GM12878 (cell line): ENCODE measurements at regions not wholly inside any gene's neighbourhood (a gene's known extent, or its start where the extent isn't known, plus 50 kb on each side); places are given as distances from the start of the nearest gene placed in this dataset.

Experiments used
- BMI1 ChIP-seq: fragments of 450-650 bp; IDR thresholded peaks from 2 replicates; pipeline ENCODE4 v1.6.1; 2016; ENCODE audit warnings: mild to moderate bottlenecking, moderate library complexity, borderline replicate concordance
- NFXL1 ChIP-seq: fragments of 450-650 bp; IDR thresholded peaks from 2 replicates; pipeline ENCODE4 v1.6.1; 2017; ENCODE audit warnings: antibody characterized with exemption, mild to moderate bottlenecking, borderline replicate concordance
- NR2C1 ChIP-seq: fragments of 450-650 bp; IDR thresholded peaks from 2 replicates; pipeline ENCODE4 v1.6.1; 2017; ENCODE audit warnings: antibody characterized with exemption, mild to moderate bottlenecking, moderate library complexity
- NR2F1 ChIP-seq: fragments of 450-650 bp; conservative IDR thresholded peaks from 2 replicates; pipeline ENCODE4 v1.6.1; 2017; ENCODE audit warnings: mild to moderate bottlenecking
- PML ChIP-seq: IDR thresholded peaks from 2 replicates; pipeline ENCODE4 v1.6.1; 2012; ENCODE audit warnings: low read length, inconsistent platforms
- PRDM15 ChIP-seq: fragments of 450-650 bp; formaldehyde crosslinking; IDR thresholded peaks from 2 replicates; pipeline ENCODE4 v1.4.0; 2020; ENCODE audit warnings: mild to moderate bottlenecking, moderate library complexity
- RAD51 ChIP-seq: fragments of 450-650 bp; IDR thresholded peaks from 2 replicates; pipeline ENCODE4 v1.6.1; 2016; ENCODE audit warnings: moderate library complexity, mild to moderate bottlenecking, inconsistent platforms
- REST ChIP-seq: IDR thresholded peaks from 2 replicates; pipeline ENCODE4 v1.6.1; 2012; ENCODE audit warnings: mild to moderate bottlenecking, low read depth, low read length
- SREBF1 ChIP-seq: IDR thresholded peaks from 2 replicates; pipeline ENCODE4 v1.6.1; 2012; ENCODE audit warnings: mild to moderate bottlenecking, low read length
- SREBF2 ChIP-seq: IDR thresholded peaks from 2 replicates; pipeline ENCODE4 v1.6.1; 2012; ENCODE audit warnings: mild to moderate bottlenecking, low read length
- ZBTB4 ChIP-seq: fragments of 450-650 bp; formaldehyde crosslinking; IDR thresholded peaks from 2 replicates; pipeline ENCODE4 v1.4.0; 2022; ENCODE audit warnings: mild to moderate bottlenecking, moderate library complexity
- ZNF592 ChIP-seq: fragments of 450-650 bp; IDR thresholded peaks from 2 replicates; pipeline ENCODE4 v1.6.1; 2017; ENCODE audit warnings: mild to moderate bottlenecking, moderate library complexity

- no peak for TF ChIP-seq ZBTB4 (CRISPR knock-in tag)
- no peak for TF ChIP-seq SREBF1
- no peak for TF ChIP-seq PRDM15 (CRISPR knock-in tag)
- TF ChIP-seq SREBF2: no peak
- peak; percentile 94 for TF ChIP-seq NR2F1
- no peak for TF ChIP-seq NFXL1
- peak; percentile 38; the same call in 1 of the 2 replicates for TF ChIP-seq REST
- TF ChIP-seq PML: no peak
- TF ChIP-seq ZNF592: 0 out of 2 replicates have a peak, but pooled peaks have one; percentile 66
- 0 out of 2 replicates have a peak, but pooled peaks have one; percentile 25 for TF ChIP-seq RAD51
- peak; percentile 91 for TF ChIP-seq BMI1
- no peak for TF ChIP-seq NR2C1
These were observed 856.4 kb downstream of the RNF144A start (continued) for GRCh38 chr2:7773362-7774360.
